PC-9 (cell line): ENCODE measurements at regions not wholly inside any gene's neighbourhood (a gene's known extent, or its start where the extent isn't known, plus 50 kb on each side); places are given as distances from the start of the nearest gene placed in this dataset.

Experiments
- BruUV-seq: library from RNA; stranded (reverse); fragments of 400-500 nt; replicated peaks from 2 replicates; lab custom pipeline; 2021; lab: Mats Ljungman, UMichigan
- CTCF ChIA-PET: fragments of 300-600 bp; sonication (Branson Sonifier 250); formaldehyde crosslinking; loops from one replicate; lab custom pipeline; 2022; ENCODE audit warnings: antibody characterized with exemption; lab: Charles Lee
- POLR2A ChIA-PET: fragments of 300-600 bp; sonication (Branson Sonifier 250); formaldehyde crosslinking; loops from one replicate; lab custom pipeline; 2022; ENCODE audit warnings: antibody characterized with exemption; ENCODE audit not compliant: unreplicated experiment; lab: Charles Lee
- DNase-seq, 2 experiments: peaks; one replicate each; pipeline versions ENCODE4 v3.0.0 to v3.0.0-alpha.2; 2015 to 2022; ENCODE audit warnings: mixed read lengths in 1 of 2
- H2AFZ ChIP-seq: fragments of 200-600 bp; sonication (generic); 2 replicates; pipeline ENCODE4 v1.8.1; 2017; ENCODE audit warnings: antibody characterized with exemption
- H3F3A ChIP-seq: fragments of 200-600 bp; sonication (generic); 2 replicates; pipeline ENCODE4 v1.8.1; 2017; ENCODE audit warnings: antibody characterized with exemption, mild to moderate bottlenecking, low read depth; ENCODE audit not compliant: insufficient read depth
- H3K27ac ChIP-seq: fragments of 200-600 bp; sonication (generic); 2 replicates; pipeline ENCODE4 v1.6.1; 2016; ENCODE audit warnings: mixed run types
- H3K27me3 ChIP-seq: fragments of 200-600 bp; sonication (generic); 2 replicates; pipeline ENCODE4 v1.6.1; 2016; ENCODE audit warnings: low read depth, mixed run types; ENCODE audit not compliant: insufficient read depth
- H3K36me3 ChIP-seq: fragments of 200-600 bp; sonication (generic); 2 replicates; pipeline ENCODE4 v1.6.1; 2016; ENCODE audit warnings: low read depth, mixed run types
- H3K4me1 ChIP-seq: fragments of 200-600 bp; sonication (generic); replicated peaks from 2 replicates; pipeline ENCODE4 v1.6.1; 2016; ENCODE audit warnings: mixed run types; ENCODE audit not compliant: insufficient read depth
- H3K4me2 ChIP-seq: fragments of 200-600 bp; sonication (generic); 2 replicates; pipeline ENCODE4 v1.6.1; 2017; ENCODE audit warnings: mixed run types
- H3K4me3 ChIP-seq: fragments of 200-600 bp; sonication (generic); 2 replicates; pipeline ENCODE4 v1.6.1; 2016; ENCODE audit warnings: mixed run types
- H3K79me2 ChIP-seq: fragments of 200-600 bp; sonication (generic); 2 replicates; pipeline ENCODE4 v1.6.1; 2017; ENCODE audit warnings: low read depth, mixed run types
- H3K9me2 ChIP-seq: fragments of 200-600 bp; sonication (generic); 2 replicates; pipeline ENCODE4 v1.8.1; 2017; ENCODE audit warnings: mild to moderate bottlenecking; ENCODE audit not compliant: insufficient read depth
- H3K9me3 ChIP-seq: fragments of 200-600 bp; sonication (generic); 2 replicates; pipeline ENCODE4 v1.8.1; 2016; ENCODE audit warnings: low read depth; ENCODE audit not compliant: insufficient read depth
- H4K20me1 ChIP-seq: fragments of 200-600 bp; sonication (generic); 2 replicates; pipeline ENCODE4 v1.8.1; 2017; ENCODE audit not compliant: insufficient read depth
- EZH2 ChIP-seq: fragments of 200-600 bp; sonication (generic); IDR thresholded peaks from 2 replicates; pipeline ENCODE4 v1.8.0; 2017; ENCODE audit warnings: antibody characterized with exemption, low read depth
- intact Hi-C: fragments of 100-400 bp; cut with micrococcal nuclease; formaldehyde crosslinking; loops from one replicate; pipeline ENCODE4 v1.10.0; 2022; ENCODE audit not compliant: unreplicated experiment
- TF ChIP-seq, protein P1 (sequence below): fragments of 200-600 bp; sonication (generic); conservative IDR thresholded peaks from 2 replicates; pipeline ENCODE4 v1.6.1; 2017; ENCODE audit warnings: mixed run types, antibody characterized with exemption, mild to moderate bottlenecking, moderate library complexity

DNA sequence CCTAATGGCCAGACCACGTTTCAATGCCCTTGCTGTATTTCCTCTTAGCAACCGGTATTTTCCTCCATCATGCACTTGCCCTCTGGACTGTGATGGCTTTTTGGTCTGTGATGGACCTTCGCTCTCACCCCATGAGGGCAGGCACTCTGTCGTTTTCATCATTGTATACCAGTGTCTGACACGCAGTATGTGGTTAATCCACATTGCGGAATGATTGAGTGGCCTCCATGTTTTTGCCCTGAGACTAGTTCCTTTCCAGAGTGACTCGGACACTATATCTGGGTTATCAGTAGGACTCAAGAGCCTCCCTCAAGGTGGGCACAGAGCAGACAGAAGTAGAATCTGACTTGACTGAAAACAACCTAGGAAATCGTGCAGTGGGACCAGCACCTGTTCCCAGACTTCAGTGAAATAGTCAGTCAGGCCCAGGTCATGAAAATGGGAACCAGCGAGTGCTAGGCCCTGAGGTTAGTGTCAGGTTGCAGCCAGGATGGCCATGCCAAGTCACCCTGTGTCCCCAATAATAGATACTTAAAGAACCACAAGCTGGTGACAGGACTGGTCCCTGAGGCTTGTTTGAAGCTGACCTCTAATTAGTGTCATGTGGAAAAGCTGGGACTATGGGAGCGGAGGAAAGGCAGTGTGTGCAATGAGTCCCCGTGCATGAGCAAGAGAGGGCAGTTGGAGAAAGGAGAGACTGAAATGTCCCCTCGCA, 464.7 kb downstream of the INSC start:
- H3K36me3 ChIP-seq = no peaks in the 10 kb centered on the region
- ChIA-PET CTCF (no interaction called here), POLR2A (no interaction called here)
- H3K4me1 ChIP-seq = no peaks in the 10 kb centered on the region
- no peak for TF ChIP-seq EZH2
- TF ChIP-seq, protein P1, sequence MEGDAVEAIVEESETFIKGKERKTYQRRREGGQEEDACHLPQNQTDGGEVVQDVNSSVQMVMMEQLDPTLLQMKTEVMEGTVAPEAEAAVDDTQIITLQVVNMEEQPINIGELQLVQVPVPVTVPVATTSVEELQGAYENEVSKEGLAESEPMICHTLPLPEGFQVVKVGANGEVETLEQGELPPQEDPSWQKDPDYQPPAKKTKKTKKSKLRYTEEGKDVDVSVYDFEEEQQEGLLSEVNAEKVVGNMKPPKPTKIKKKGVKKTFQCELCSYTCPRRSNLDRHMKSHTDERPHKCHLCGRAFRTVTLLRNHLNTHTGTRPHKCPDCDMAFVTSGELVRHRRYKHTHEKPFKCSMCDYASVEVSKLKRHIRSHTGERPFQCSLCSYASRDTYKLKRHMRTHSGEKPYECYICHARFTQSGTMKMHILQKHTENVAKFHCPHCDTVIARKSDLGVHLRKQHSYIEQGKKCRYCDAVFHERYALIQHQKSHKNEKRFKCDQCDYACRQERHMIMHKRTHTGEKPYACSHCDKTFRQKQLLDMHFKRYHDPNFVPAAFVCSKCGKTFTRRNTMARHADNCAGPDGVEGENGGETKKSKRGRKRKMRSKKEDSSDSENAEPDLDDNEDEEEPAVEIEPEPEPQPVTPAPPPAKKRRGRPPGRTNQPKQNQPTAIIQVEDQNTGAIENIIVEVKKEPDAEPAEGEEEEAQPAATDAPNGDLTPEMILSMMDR = no peak
- no peaks in the 10 kb centered on the region for H3K27me3 ChIP-seq
- H3K79me2 ChIP-seq = no peaks in the 10 kb centered on the region
- H2AFZ ChIP-seq = no peak overlapping the region
- no peak overlapping the region for H3K27ac ChIP-seq
- H4K20me1 ChIP-seq = no peaks in the 10 kb centered on the region
- no TSS peak for BruUV-seq
- intact Hi-C loops = no loop called here
- no peak overlapping the region for H3K4me2 ChIP-seq
- no peak for DNase-seq
- H3K4me3 ChIP-seq = no peak overlapping the region
- no peaks in the 10 kb centered on the region for H3K9me2 ChIP-seq
- H3F3A ChIP-seq = no peaks in the 10 kb centered on the region
- H3K9me3 ChIP-seq = no peaks in the 10 kb centered on the region

DNA sequence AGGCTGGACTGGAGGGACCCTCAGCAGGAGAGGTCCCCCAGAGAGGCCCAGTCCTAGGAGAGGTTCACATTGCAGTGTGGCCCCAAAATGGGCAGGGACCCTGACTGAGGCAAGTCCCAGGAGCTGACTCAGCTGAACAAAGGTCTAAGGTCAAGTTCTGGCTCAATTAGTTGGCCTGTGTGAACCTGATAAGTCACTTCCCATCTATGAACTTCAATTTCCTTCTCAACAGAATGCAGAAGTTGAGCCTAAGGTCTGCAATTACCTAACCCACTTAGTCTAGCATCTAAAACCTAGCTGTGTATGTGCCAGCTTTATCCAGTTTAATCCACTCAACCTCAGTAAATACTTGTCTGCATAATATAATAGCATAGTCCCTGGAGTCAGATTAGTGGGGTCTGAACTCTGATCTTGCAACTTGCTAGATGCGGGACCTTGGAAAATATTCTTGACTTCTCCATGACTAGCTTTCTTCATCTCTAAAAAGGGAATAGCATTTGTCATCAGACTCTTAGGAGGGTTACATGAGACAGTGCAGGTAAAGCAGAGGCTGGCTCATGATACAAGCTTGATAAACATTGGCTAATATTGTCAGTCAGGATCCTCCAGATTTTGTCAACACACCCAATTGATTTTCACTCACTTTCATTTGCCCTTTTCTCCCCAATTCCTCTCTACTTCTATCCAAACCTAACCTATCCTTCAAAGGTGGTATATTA, 465.5 kb downstream of the INSC start:
- no peaks in the 10 kb centered on the region for H3K9me2 ChIP-seq
- H3K27me3 ChIP-seq = no peaks in the 10 kb centered on the region
- no peak for DNase-seq
- POLR2A ChIA-PET = interaction anchor here (0.7 kb wide), 1 partner anchor 12 kb away, joined by 6 read pairs; no protein-coding TSS in a partner anchor
- H3K79me2 ChIP-seq = no peaks in the 10 kb centered on the region
- no peak overlapping the region for H3K4me2 ChIP-seq
- H3K4me3 ChIP-seq = no peak overlapping the region
- H3F3A ChIP-seq = no peaks in the 10 kb centered on the region
- intact Hi-C loops = no loop called here
- H3K4me1 ChIP-seq = no peaks in the 10 kb centered on the region
- no peak overlapping the region for H2AFZ ChIP-seq
- BruUV-seq = no TSS peak
- no peak overlapping the region for H3K27ac ChIP-seq
- CTCF ChIA-PET = no interaction called here
- no peaks in the 10 kb centered on the region for H3K36me3 ChIP-seq
- H4K20me1 ChIP-seq = no peaks in the 10 kb centered on the region
- no peaks in the 10 kb centered on the region for H3K9me3 ChIP-seq
- TF ChIP-seq, protein P1 = no peak
- no peak for TF ChIP-seq EZH2

DNA sequence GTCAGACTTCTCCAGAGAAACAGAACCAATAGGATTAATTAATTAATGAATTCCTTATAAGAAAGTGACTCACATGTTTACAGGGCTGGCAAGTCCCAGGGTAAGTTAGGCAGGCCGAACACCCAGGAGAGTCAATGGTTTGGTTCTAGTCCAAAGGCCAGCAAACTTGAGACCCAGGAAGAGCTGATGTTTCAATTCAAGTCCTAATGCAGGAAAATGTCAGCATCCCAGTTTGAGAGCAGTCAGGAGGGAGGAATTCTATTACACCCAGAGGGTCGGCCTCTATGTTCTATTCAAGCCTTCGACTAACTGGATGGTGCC, 466.0 kb downstream of the INSC start:
- TF ChIP-seq, protein P1 = no peak
- TF ChIP-seq EZH2 = no peak
- intact Hi-C loops = no loop called here
- Histone ChIP-seq H3K9me3 (no peaks in the 10 kb centered on the region), H3K36me3 (no peaks in the 10 kb centered on the region), H3K79me2 (no peaks in the 10 kb centered on the region), H3K4me3 (no peak overlapping the region), H3K27ac (no peak overlapping the region), H3K27me3 (no peaks in the 10 kb centered on the region), H3K4me1 (no peaks in the 10 kb centered on the region), H3F3A (no peaks in the 10 kb centered on the region), H3K9me2 (no peaks in the 10 kb centered on the region), H2AFZ (no peak overlapping the region), H4K20me1 (no peaks in the 10 kb centered on the region), H3K4me2 (no peak overlapping the region)
- no peak for DNase-seq
- no TSS peak for BruUV-seq
- POLR2A ChIA-PET = interaction anchor here (0.7 kb wide), 1 partner anchor 12 kb away, joined by 6 read pairs; no protein-coding TSS in a partner anchor
- CTCF ChIA-PET = no interaction called here
